Limb (tissue), 2 donors: ENCODE measurements at regions not wholly inside any gene's neighbourhood (a gene's known extent, or its start where the extent isn't known, plus 50 kb on each side); places are given as distances from the start of the nearest gene placed in this dataset.
"Not testable (repeated sequence)": the region's sequence is repeated elsewhere in the genome, so short reads cannot be mapped to it uniquely, and the experiment has no call there.

Experiments
- DNase-seq, 2 donors: peaks; one replicate each; pipeline ENCODE4 v3.0.0-alpha.2; 2016; ENCODE audit errors: extremely low spot score in 2 of 2

- no peak for DNase-seq
Measured at GRCh38 chr1:90824551-90824950, 107.4 kb upstream of the BARHL2 start.

GRCh38 chr1:90823686-90824085 is 106.6 kb upstream of the BARHL2 start:
- no peak for DNase-seq

DNA sequence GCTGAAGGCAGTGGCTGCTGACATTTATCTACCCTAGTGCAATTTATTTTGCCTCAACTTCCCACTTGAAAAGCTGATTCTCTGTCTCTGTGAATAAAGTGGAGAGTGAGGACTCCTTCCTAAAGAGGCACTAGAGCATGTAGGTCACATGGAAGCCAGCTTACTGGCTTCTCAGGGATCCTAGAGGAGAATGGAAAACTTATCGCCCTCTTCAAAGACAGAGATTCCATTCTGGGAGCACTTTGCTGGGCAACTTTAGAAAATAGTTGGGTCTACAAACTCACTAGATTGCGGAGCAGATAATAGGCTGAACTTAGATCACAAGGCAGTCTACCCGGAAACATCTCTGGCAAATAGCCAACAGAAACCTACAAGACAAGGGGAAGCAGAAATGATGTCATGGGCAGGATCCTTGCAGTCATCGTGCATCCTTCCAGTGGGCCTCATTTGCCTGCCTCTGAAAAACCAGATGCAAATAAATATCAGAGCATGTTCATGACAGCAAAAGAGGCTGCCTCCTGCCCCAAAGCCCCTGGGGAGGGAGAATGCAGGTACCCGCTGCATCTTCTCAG is 104.8 kb upstream of the BARHL2 start:
- no peak for DNase-seq

GRCh38 chr1:90821152-90821787 is 104.2 kb upstream of the BARHL2 start:
- no peak for DNase-seq

DNA sequence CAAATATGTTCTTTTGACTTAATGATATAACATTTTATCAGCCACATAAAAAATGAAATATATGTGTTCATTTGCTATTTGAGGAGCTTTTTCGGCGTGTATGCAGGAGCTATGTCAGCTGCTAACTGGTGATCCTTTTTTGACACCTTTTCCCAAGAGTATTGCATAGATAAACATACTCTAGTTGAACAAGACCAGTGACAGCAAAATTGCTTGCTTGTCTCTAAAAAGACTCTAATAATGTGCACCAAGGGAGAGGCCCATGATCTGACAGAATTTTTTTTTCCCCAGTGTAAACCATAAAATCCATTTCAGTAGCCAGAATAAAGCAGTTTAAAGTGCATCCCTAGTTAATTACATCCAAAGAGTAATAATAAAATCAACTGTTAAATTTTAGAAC is 103.6 kb upstream of the BARHL2 start:
- DNase-seq: no peak

- DNase-seq: no peak
Measured at GRCh38 chr1:90817399-90817798, 100.3 kb upstream of the BARHL2 start.

DNA sequence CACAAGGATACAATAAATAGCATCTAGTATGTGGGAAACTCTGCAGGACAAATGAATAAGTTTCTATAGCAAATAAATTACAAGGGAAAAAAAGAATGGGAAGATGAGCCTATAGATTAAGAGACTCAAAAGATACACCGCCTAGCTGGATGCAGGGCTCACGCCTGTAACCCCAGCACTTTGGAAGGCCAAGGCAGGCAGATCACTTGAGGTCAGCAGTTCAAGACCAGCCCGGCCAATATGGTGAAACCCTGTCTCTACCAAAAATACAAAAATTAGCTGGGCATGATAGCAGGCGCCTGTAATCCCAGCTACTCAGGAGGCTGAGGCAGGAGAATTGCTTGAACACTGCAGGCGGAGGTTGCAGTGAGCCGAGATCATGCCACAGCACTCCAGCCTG is 95.1 kb upstream of the BARHL2 start:
- not testable (repeated sequence) for DNase-seq

- DNase-seq: not testable (repeated sequence)
Measured at GRCh38 chr1:90811444-90811950, 94.4 kb upstream of the BARHL2 start.

- no peak for DNase-seq
Measured at GRCh38 chr1:90810681-90811080, 93.6 kb upstream of the BARHL2 start.

DNA sequence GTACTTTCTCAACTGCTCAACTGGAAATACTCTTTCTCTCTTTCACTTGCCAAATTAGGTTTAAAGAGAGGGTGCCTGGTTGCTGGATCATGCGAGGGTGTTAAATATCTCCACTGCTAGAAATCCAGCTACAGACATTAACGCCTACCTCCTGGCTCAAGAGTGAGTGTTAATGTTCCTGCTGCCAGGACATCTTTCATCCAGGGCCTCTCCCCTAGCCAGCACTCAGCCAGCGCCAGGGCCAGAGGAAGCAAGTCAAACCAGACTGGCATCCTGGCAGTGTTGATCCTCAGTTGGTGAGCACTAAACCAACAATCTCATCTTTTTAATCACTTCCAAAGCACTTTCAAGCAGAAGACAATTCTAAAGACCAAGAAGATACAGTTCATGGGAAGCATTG is 92.9 kb upstream of the BARHL2 start:
- DNase-seq: no peak

DNA sequence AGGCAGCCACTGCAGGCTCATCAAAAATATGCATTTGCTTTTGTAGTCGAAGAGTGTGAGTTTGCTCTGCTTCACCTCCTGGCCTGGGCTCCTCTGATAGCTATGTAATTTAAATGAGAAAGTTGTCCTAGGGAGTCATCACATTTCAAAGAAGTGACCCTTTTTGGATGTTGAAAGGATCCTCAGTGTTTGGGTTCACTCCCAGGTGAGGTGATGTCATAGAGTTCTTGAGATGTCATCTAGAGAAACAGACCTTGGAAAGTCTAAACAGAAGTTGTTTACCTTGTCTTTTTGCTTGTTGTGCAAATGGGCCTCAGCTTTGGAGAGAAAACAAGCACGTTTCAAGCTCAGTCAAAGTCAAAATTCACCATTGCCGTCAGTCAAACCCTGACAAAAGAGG is 92.0 kb upstream of the BARHL2 start:
- DNase-seq: no peak

- DNase-seq: no peak
Measured at GRCh38 chr1:90807329-90807728, 90.2 kb upstream of the BARHL2 start.

DNA sequence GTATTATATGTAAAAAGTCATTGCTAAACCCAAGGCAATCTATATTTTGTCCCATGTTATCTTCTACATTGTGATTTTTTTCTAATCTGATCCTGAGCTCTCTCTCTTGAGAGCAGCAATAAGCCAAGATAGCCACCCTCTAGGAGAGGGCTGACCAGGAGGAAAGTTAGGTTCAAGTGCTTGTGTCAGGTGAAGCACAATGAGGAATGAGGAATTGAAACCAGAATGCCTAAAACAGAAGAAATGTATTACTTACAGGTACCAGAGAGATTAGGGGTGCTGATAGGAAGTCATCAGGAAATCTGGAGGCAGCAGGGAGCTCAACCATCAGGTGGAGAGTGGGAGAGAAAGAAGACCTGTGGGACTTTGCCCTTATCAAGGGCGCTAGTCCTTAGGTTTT is 85.5 kb upstream of the BARHL2 start:
- no peak for DNase-seq

DNA sequence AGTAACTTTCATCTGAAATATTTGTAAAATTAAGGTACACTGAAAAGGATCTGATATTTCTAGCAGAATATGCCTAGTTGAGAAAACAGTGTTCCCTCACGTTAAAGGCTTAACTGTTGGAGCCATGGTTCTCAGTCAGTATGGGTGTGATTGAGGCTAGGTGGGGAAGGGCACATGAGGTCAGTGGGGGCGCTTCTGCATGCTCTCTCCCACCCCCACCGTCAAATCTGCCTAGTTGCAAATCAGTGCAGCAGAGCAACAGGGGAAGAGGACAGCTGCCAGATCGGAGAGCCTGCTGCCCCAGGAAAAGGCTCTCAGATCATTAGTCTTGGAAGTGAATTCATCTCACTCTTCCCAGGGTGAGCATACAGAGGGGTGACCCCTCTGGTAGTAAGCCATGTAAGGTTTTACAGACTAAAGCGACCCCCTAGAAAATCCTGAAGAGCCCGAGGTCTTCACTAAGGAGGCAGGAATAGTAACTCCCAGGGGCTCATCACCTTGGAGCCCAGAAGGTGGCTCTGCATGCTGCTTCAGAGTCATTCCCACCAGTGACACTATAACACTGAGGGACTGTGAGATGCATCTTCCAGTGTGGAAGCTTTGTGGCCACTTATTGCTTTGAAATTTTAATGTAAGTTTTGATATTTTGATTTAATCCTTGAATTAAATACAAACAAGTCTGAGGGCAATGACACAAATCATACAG is 83.1 kb upstream of the BARHL2 start:
- no peak for DNase-seq

DNA sequence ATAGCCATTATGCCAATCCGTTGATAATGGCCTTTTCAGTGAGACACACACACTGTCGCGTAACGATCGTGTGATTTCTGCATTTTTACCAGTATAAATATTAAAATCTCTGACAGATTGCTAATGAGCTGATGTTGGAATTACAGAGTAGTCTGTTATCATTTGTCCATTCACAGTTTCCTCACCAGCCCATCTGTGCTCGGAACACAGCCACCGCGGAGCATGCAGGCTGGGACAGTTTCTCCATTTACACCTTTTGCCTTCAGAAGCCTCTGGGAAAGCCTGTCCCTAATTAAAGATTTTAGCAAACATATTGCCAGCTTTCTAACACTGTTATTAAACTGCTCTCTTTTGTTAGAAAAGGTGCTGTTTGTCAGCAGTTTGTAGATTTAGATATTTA is 82.2 kb upstream of the BARHL2 start:
- DNase-seq: no peak

GRCh38 chr1:90798883-90799282 is 81.8 kb upstream of the BARHL2 start:
- no peak for DNase-seq

DNA sequence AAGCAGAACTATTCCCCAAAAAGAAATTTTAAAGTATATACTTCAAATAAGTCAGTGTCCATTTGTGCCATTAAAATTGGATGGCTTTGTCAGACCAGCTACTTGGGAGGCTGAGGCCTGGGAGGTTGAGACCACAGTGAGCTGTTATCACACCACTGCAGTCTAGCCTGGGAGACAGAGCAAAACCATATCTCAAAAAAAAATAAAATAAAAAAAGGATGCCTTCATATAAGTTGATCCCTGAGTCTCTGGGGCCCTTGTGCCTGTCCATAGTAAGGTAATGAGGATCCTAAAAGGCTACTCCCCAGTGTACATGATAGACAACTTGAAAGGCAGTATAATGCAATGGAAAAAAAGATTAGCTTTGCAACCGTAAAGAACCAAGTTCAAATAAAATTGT is 81.2 kb upstream of the BARHL2 start:
- DNase-seq: no peak

DNA sequence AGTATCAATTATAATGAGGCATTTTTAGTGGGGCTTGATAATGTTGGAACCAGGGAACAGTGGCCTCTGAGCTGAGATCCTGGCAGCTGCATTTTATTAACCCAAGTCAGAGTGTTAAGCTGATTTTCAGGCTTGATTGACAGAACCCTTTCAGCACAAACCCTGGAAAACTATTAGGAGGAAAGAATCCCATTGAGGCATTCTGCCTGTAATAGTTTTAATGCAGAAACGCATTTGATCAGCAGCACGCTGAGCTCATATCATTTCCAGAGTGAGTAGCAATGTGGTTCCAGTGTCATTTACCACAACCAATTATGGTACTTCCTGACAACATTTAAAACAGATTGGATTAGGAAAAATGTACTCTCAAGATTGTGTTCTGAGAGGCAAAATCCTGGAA is 78.3 kb upstream of the BARHL2 start:
- no peak for DNase-seq

DNA sequence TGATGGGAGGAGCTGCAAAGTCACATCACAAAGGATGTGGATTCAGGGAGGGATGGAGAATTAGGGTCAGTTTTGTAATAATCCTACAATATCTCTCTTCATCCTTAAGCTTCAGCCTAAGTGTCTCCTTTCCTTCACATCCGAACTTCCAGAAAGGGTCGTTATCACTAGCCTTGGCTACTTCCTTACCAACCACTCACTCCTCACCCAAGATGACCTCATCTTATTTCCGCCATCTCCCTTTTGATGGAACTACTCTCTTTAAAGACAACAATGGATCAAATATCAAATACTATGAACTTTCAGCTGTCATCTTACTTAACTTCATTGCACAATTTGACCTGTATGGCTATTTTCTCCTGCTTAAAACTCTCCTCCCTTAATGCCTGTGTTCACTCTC is 69.6 kb upstream of the BARHL2 start:
- no peak for DNase-seq

GRCh38 chr1:90784186-90784847 is 67.2 kb upstream of the BARHL2 start:
- DNase-seq: no peak

DNA sequence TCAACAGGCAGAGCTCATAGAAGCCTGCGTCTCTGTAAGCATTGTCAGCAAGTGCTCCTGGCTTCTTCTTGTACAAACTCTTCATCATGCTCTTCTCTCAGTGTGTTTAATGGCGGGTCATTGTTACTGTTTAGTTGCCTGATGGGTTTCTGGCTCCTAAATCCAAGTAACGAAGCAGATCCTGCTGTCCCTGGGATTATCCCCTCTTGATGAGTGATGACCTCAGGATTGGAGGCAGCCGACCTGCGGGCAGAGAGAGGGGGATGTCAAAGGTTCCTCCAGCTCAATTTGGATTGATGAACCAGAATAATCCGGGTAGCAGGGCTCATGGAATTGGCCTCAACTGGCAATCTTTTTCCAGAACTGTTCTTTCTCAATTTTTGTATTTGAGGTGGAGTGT is 66.1 kb upstream of the BARHL2 start:
- no peak for DNase-seq

GRCh38 chr1:90782046-90782445 is 64.9 kb upstream of the BARHL2 start:
- no peak for DNase-seq
